ENCODE measurements at regions not wholly inside any gene's neighbourhood (a gene's known extent, or its start where the extent isn't known, plus 50 kb on each side); places are given as distances from the start of the nearest gene placed in this dataset.

- TF ChIP-seq POLR2A (IDR thresholded peaks at IDR 0.05) (no peak), CTCF (IDR thresholded peaks at IDR 0.05) (no peak)
These were observed 203.7 kb upstream of the ARX start for GRCh38 chrX:25219480-25219879.

All from vagina (tissue), 2 donors.